ENCODE measurements at regions not wholly inside any gene's neighbourhood (a gene's known extent, or its start where the extent isn't known, plus 50 kb on each side); places are given as distances from the start of the nearest gene placed in this dataset.

DNA sequence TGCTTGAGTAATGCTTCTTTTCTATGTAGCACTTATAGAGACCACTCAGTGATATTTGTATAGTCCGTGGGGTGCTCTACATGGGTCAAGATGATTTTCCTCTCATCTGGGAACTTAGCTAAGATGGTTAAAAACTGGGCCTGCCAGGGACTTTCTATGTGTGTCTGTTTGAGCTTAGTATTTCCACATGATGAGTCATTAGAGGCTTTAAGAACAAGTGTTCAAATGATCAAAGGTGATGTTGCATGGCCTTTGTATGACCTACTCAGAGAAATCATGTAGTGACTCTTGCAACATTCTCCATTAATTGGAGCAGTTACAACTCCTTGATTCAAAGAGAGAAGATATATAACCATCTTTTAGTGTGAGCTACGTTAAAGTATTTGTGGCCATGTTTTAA lies 1480.5 kb upstream of the IGFBP7 start:
- no peak for DNase-seq (ENCODE audit: low read depth)
- TF ChIP-seq, protein P1, sequence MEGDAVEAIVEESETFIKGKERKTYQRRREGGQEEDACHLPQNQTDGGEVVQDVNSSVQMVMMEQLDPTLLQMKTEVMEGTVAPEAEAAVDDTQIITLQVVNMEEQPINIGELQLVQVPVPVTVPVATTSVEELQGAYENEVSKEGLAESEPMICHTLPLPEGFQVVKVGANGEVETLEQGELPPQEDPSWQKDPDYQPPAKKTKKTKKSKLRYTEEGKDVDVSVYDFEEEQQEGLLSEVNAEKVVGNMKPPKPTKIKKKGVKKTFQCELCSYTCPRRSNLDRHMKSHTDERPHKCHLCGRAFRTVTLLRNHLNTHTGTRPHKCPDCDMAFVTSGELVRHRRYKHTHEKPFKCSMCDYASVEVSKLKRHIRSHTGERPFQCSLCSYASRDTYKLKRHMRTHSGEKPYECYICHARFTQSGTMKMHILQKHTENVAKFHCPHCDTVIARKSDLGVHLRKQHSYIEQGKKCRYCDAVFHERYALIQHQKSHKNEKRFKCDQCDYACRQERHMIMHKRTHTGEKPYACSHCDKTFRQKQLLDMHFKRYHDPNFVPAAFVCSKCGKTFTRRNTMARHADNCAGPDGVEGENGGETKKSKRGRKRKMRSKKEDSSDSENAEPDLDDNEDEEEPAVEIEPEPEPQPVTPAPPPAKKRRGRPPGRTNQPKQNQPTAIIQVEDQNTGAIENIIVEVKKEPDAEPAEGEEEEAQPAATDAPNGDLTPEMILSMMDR (IDR thresholded peaks at IDR 0.05; ENCODE audit: insufficient read depth, low read length), result no peak
- H3K4me3 ChIP-seq (ENCODE audit: low read depth, low read length), result no peak overlapping the region

- DNase-seq (ENCODE audit: low read depth), result no peak
- H3K4me3 ChIP-seq (ENCODE audit: low read depth, low read length), result no peak overlapping the region
- TF ChIP-seq, protein P1 (IDR thresholded peaks at IDR 0.05; ENCODE audit: insufficient read depth, low read length), result no peak
Measured at GRCh38 chr4:58587856-58588255, 1477.7 kb upstream of the IGFBP7 start.

GRCh38 chr4:58566260-58566659 lies 1456.1 kb upstream of the IGFBP7 start:
- TF ChIP-seq, protein P1 (IDR thresholded peaks at IDR 0.05; ENCODE audit: insufficient read depth, low read length), result no peak
- H3K4me3 ChIP-seq (ENCODE audit: low read depth, low read length), result no peak overlapping the region
- no peak for DNase-seq (ENCODE audit: low read depth)

- TF ChIP-seq, protein P1 (IDR thresholded peaks at IDR 0.05; ENCODE audit: insufficient read depth, low read length), result no peak
- DNase-seq (ENCODE audit: low read depth), result no peak
- H3K4me3 ChIP-seq (ENCODE audit: low read depth, low read length), result no peak overlapping the region
Measured at GRCh38 chr4:58564695-58565475, 1454.7 kb upstream of the IGFBP7 start.

- TF ChIP-seq, protein P1 (IDR thresholded peaks at IDR 0.05; ENCODE audit: insufficient read depth, low read length), result no peak
- H3K4me3 ChIP-seq (ENCODE audit: low read depth, low read length), result no peak overlapping the region
- DNase-seq (ENCODE audit: low read depth), result no peak
Measured at GRCh38 chr4:58561170-58561569, 1451.0 kb upstream of the IGFBP7 start.

DNA sequence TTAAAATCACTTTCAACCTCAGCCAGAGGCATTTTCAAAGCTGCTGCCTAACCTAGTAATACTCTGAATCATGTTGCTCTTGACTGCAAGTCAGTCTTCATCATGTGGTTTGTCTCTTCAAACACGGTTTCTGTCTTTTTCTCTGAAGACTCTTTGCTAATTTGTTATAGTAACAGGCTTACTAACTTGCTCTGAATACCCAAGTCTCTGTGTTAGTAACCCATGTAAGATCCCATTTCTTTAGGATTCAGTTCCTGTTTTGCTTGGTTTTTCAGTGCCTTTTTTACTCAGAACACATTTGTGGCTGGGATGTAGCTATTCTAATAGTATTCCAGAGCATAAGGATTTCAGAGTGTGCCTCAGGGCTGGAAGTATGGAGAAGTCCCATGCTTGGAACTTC lies 1450.6 kb upstream of the IGFBP7 start:
- TF ChIP-seq, protein P1 (IDR thresholded peaks at IDR 0.05; ENCODE audit: insufficient read depth, low read length), result no peak
- DNase-seq (ENCODE audit: low read depth), result no peak

GRCh38 chr4:58553679-58554078 lies 1443.5 kb upstream of the IGFBP7 start:
- TF ChIP-seq, protein P1 (IDR thresholded peaks at IDR 0.05; ENCODE audit: insufficient read depth, low read length), result no peak
- DNase-seq (ENCODE audit: low read depth), result no peak
- H3K4me3 ChIP-seq (ENCODE audit: low read depth, low read length), result no peak overlapping the region

More for the DNA sequence above, 1450.6 kb upstream of the IGFBP7 start:
- H3K4me3 ChIP-seq (ENCODE audit: low read depth, low read length), result no peak overlapping the region
